GM23338 (cell line): ENCODE measurements at regions not wholly inside any gene's neighbourhood (a gene's known extent, or its start where the extent isn't known, plus 50 kb on each side); places are given as distances from the start of the nearest gene placed in this dataset.

ENCODE experiments used
- CREB1 ChIP-seq: fragments of 250-450 bp; sonication (Bioruptor Pico); IDR thresholded peaks from 2 replicates; pipeline ENCODE4 v1.5.0; 2020; ENCODE audit warnings: low read depth, mild to moderate bottlenecking, moderate library complexity
- CTCF ChIP-seq, 2 experiments: fragments of 200-600 bp in 1 of 2; sonication (generic) in 1 of 2; conservative IDR thresholded peaks; 2 replicates each; pipeline versions ENCODE4 v1.5.1 to v1.6.1; 2016 to 2017; ENCODE audit warnings: antibody characterized with exemption in 2 of 2, low read depth in 2 of 2, mild to moderate bottlenecking in 2 of 2, moderate library complexity in 1 of 2
- REST ChIP-seq: IDR thresholded peaks from one replicate; pipeline ENCODE4 v1.6.1; 2018; ENCODE audit warnings: antibody characterized with exemption; ENCODE audit not compliant: unreplicated experiment
- ZNF114 ChIP-seq: fragments of 250-450 bp; sonication (Bioruptor Pico); IDR thresholded peaks from 2 replicates; pipeline ENCODE4 v1.5.0; 2020; ENCODE audit warnings: mild to moderate bottlenecking, moderate library complexity
- ZNF462 ChIP-seq: fragments of 250-450 bp; sonication (Bioruptor Pico); IDR thresholded peaks from 2 replicates; pipeline ENCODE4 v1.5.0; 2020; ENCODE audit warnings: mild to moderate bottlenecking, moderate library complexity

- TF ChIP-seq ZNF462 (CRISPR knock-in tag) (no peak), REST (no peak), CREB1 (CRISPR knock-in tag) (no peak), CTCF (conservative IDR thresholded peaks at IDR 0.05; ENCODE audit: low read depth in 2 of 2) (no peak), ZNF114 (CRISPR knock-in tag) (no peak)
Observed at GRCh38 chr3:194275721-194276120, 75.4 kb downstream of the CPN2 start (continued).
